Esophagus muscularis mucosa (tissue), 4 donors: ENCODE measurements at regions not wholly inside any gene's neighbourhood (a gene's known extent, or its start where the extent isn't known, plus 50 kb on each side); places are given as distances from the start of the nearest gene placed in this dataset.

Experiments used
- CTCF ChIP-seq, 3 experiments: fragments of 200-600 bp in 2 of 3; fragments of 450-650 bp in 1 of 3; sonication (generic) in 2 of 3; IDR thresholded peaks; one replicate each; pipeline ENCODE4 v1.5.1; 2017 to 2019; ENCODE audit warnings: antibody characterized with exemption in 3 of 3, mild to moderate bottlenecking in 2 of 3, moderate library complexity in 1 of 3
- EP300 ChIP-seq: sonication (generic); formaldehyde crosslinking; IDR thresholded peaks from one replicate; pipeline ENCODE4 v1.6.1; 2017; ENCODE audit warnings: antibody characterized with exemption
- POLR2A ChIP-seq: fragments of 450-650 bp; IDR thresholded peaks from one replicate; pipeline ENCODE4 v1.6.1; 2017; ENCODE audit warnings: antibody characterized with exemption, moderate library complexity, mild to moderate bottlenecking, low read depth

GRCh38 chr2:122570641-122571040, 815.2 kb downstream of the TSN start:
- TF ChIP-seq POLR2A, result no peak
- no peak for TF ChIP-seq CTCF (IDR thresholded peaks at IDR 0.05)
- TF ChIP-seq EP300, result no peak
